Activated CD8-positive, alpha-beta T cell treated with anti-CD3 and anti-CD28 coated beads, Interleukin-2, amount 10 ng/mL, durations not matched to agents 7 days and 5 days (primary cell): ENCODE measurements at regions not wholly inside any gene's neighbourhood (a gene's known extent, or its start where the extent isn't known, plus 50 kb on each side); places are given as distances from the start of the nearest gene placed in this dataset.

ENCODE experiments used
- ATAC-seq: fragments of 150-1000 bp; cut with Tn5 transposase; one replicate; pipeline ENCODE4 v1.10.0; 2021; ENCODE audit warnings: moderate library complexity
- CTCF ChIA-PET: fragments of 350-600 bp; sonication (Branson Sonifier 250); formaldehyde crosslinking; loops from one replicate; lab custom pipeline; 2021; ENCODE audit warnings: antibody characterized with exemption; lab: Charles Lee
- POLR2A ChIA-PET: fragments of 350-600 bp; sonication (Branson Sonifier 250); formaldehyde crosslinking; loops from one replicate; lab custom pipeline; 2021; ENCODE audit warnings: antibody characterized with exemption; lab: Charles Lee
- DNase-seq: peaks from one replicate; pipeline ENCODE4 v3.0.0-alpha.2; 2020
- H3K27ac Mint-ChIP-seq: one replicate; pipeline ENCODE4 v1.8.0; 2021; ENCODE audit warnings: mild to moderate bottlenecking, mixed read lengths
- H3K27me3 Mint-ChIP-seq: one replicate; pipeline ENCODE4 v1.8.0; 2021; ENCODE audit warnings: low read depth, mixed read lengths
- H3K36me3 Mint-ChIP-seq: one replicate; pipeline ENCODE4 v1.8.0; 2021; ENCODE audit warnings: low read depth, mixed read lengths
- H3K4me1 Mint-ChIP-seq: one replicate; pipeline ENCODE4 v1.8.0; 2021; ENCODE audit warnings: low read depth, mixed read lengths
- H3K4me3 Mint-ChIP-seq: one replicate; pipeline ENCODE4 v1.8.0; 2021; ENCODE audit warnings: mild to moderate bottlenecking, mixed read lengths
- H3K9me3 Mint-ChIP-seq: one replicate; pipeline ENCODE4 v1.8.0; 2022; ENCODE audit warnings: mixed read lengths; ENCODE audit not compliant: insufficient read depth

GRCh38 chr1:221840511-221841243, 98.8 kb upstream of the DUSP10 start:
- no peaks in the 10 kb centered on the region for H3K9me3 Mint-ChIP-seq
- ChIA-PET CTCF (interaction anchor here (0.6 to 1.9 kb wide), 3 partner anchors 11 to 254 kb away, joined by 3 to 5 read pairs (median 3); no protein-coding TSS in a partner anchor), POLR2A (interaction anchor here (1.2 to 2.1 kb wide), 2 partner anchors 24 to 99 kb away, joined by 4 to 6 read pairs; partner anchors contain the start of gene DUSP10)
- H3K4me3 Mint-ChIP-seq, result no peak overlapping the region
- H3K4me1 Mint-ChIP-seq, result peaks cover 62% of the 10 kb centered on the region
- no peaks in the 10 kb centered on the region for H3K36me3 Mint-ChIP-seq
- peaks cover 2% of the 10 kb centered on the region for H3K27me3 Mint-ChIP-seq
- ATAC-seq (no peak), DNase-seq (no peak)
- H3K27ac Mint-ChIP-seq, result peak overlapping the region; percentile 18

- DNase-seq (peak; percentile 63), ATAC-seq (peak; percentile 80)
Observed at GRCh38 chr1:221839782-221840395, 98.0 kb upstream of the DUSP10 start.

GRCh38 chr1:221839321-221839720, 97.4 kb upstream of the DUSP10 start:
- ChIA-PET CTCF (interaction anchor here (0.6 to 1.9 kb wide), 4 partner anchors 10 to 62 kb away, joined by 3 to 8 read pairs (median 4); no protein-coding TSS in a partner anchor), POLR2A (interaction anchor here (1.2 to 2.1 kb wide), 2 partner anchors 96 to 98 kb away, joined by 5 to 6 read pairs; partner anchors contain the start of gene DUSP10)
- Mint-ChIP-seq H3K4me3 (no peak overlapping the region), H3K27ac (peak overlapping the region; percentile 62), H3K27me3 (peaks cover 2% of the 10 kb centered on the region), H3K36me3 (no peaks in the 10 kb centered on the region), H3K9me3 (no peaks in the 10 kb centered on the region), H3K4me1 (peaks cover 76% of the 10 kb centered on the region)
- DNase-seq, result no peak
- peak; percentile 3 for ATAC-seq

More at GRCh38 chr1:221839782-221840395, 98.0 kb upstream of the DUSP10 start:
- Mint-ChIP-seq H3K27me3 (peaks cover 2% of the 10 kb centered on the region), H3K4me3 (no peak overlapping the region), H3K9me3 (no peaks in the 10 kb centered on the region), H3K27ac (peak overlapping the region; percentile 62), H3K4me1 (peaks cover 70% of the 10 kb centered on the region), H3K36me3 (no peaks in the 10 kb centered on the region)
- ChIA-PET POLR2A (interaction anchor here (1.2 to 2.1 kb wide), 2 partner anchors 97 to 98 kb away, joined by 5 to 6 read pairs; partner anchors contain the start of gene DUSP10), CTCF (interaction anchor here (0.6 to 1.9 kb wide), 5 partner anchors 10 to 63 kb away, joined by 3 to 5 read pairs (median 3); no protein-coding TSS in a partner anchor)

GRCh38 chr1:221837896-221838295, 96.0 kb upstream of the DUSP10 start:
- CTCF ChIA-PET, result interaction anchor here (0.5 to 2.5 kb wide), 4 partner anchors 9 to 142 kb away, joined by 3 to 8 read pairs (median 6); no protein-coding TSS in a partner anchor
- DNase-seq (peak; percentile 66), ATAC-seq (peak; percentile 72)
- POLR2A ChIA-PET, result interaction anchor here (0.8 to 1.4 kb wide), 4 partner anchors 9 to 96 kb away, joined by 3 to 5 read pairs (median 4); partner anchors contain the start of gene DUSP10
- no peaks in the 10 kb centered on the region for H3K9me3 Mint-ChIP-seq
- H3K4me3 Mint-ChIP-seq, result peak overlapping the region; percentile 31
- H3K27ac Mint-ChIP-seq, result peak overlapping the region; percentile 74
- peaks cover 86% of the 10 kb centered on the region for H3K4me1 Mint-ChIP-seq
- H3K27me3 Mint-ChIP-seq, result peaks cover 2% of the 10 kb centered on the region
- H3K36me3 Mint-ChIP-seq, result no peaks in the 10 kb centered on the region

- H3K4me3 Mint-ChIP-seq, result no peak overlapping the region
- peaks cover 2% of the 10 kb centered on the region for H3K27me3 Mint-ChIP-seq
- peaks cover 86% of the 10 kb centered on the region for H3K4me1 Mint-ChIP-seq
Observed at GRCh38 chr1:221834698-221835513, 93.0 kb upstream of the DUSP10 start.

GRCh38 chr1:221832617-221833016, 90.7 kb upstream of the DUSP10 start:
- no peak overlapping the region for H3K4me3 Mint-ChIP-seq
- no peak for DNase-seq
- H3K27me3 Mint-ChIP-seq, result peaks cover 2% of the 10 kb centered on the region
- CTCF ChIA-PET, result interaction anchor here (1.6 kb wide), 1 partner anchor 74 kb away, joined by 3 read pairs; no protein-coding TSS in a partner anchor
- POLR2A ChIA-PET, result interaction anchor here (0.6 kb wide), 1 partner anchor 137 kb away, joined by 3 read pairs; no protein-coding TSS in a partner anchor
- peaks cover 14% of the 10 kb centered on the region for H3K9me3 Mint-ChIP-seq
- no peak for ATAC-seq
- peaks cover 13% of the 10 kb centered on the region for H3K36me3 Mint-ChIP-seq
- H3K4me1 Mint-ChIP-seq, result peaks cover 88% of the 10 kb centered on the region
- H3K27ac Mint-ChIP-seq, result no peak overlapping the region

More at GRCh38 chr1:221834698-221835513, 93.0 kb upstream of the DUSP10 start:
- POLR2A ChIA-PET, result interaction anchor here (1.8 kb wide), 1 partner anchor 93 kb away, joined by 7 read pairs; the partner anchor contains the start of gene DUSP10
- Mint-ChIP-seq H3K27ac (no peak overlapping the region), H3K36me3 (peaks cover 5% of the 10 kb centered on the region), H3K9me3 (no peaks in the 10 kb centered on the region)
- ATAC-seq (no peak), DNase-seq (no peak)
- CTCF ChIA-PET, result interaction anchor here (0.9 to 1.4 kb wide), 3 partner anchors 26 to 93 kb away, joined by 3 to 6 read pairs (median 3); partner anchors contain the start of gene DUSP10

- peaks cover 2% of the 10 kb centered on the region for H3K27me3 Mint-ChIP-seq
Observed at GRCh38 chr1:221832151-221832550, 90.3 kb upstream of the DUSP10 start.

GRCh38 chr1:221829327-221830015, 87.6 kb upstream of the DUSP10 start:
- CTCF ChIA-PET, result interaction anchor here (0.6 to 3.1 kb wide), 12 partner anchors 8 to 121 kb away, joined by 3 to 25 read pairs (median 6); partner anchors contain the start of gene DUSP10
- ATAC-seq (peak; percentile 84), DNase-seq (peak; percentile 71)
- Mint-ChIP-seq H3K4me1 (peaks cover 87% of the 10 kb centered on the region), H3K4me3 (peak overlapping the region; percentile 58), H3K9me3 (peaks cover 19% of the 10 kb centered on the region), H3K27me3 (no peaks in the 10 kb centered on the region), H3K27ac (peak overlapping the region; percentile 92), H3K36me3 (peaks cover 31% of the 10 kb centered on the region)
- POLR2A ChIA-PET, result interaction anchor here (0.6 to 4.8 kb wide), 8 partner anchors 29 to 689 kb away, joined by 3 to 66 read pairs (median 3); partner anchors contain the start of gene DUSP10

More at GRCh38 chr1:221832151-221832550, 90.3 kb upstream of the DUSP10 start:
- Mint-ChIP-seq H3K4me3 (no peak overlapping the region), H3K36me3 (peaks cover 15% of the 10 kb centered on the region), H3K9me3 (peaks cover 18% of the 10 kb centered on the region), H3K4me1 (peaks cover 88% of the 10 kb centered on the region), H3K27ac (no peak overlapping the region)
- ChIA-PET POLR2A (no interaction called here), CTCF (no interaction called here)
- no peak for DNase-seq
- no peak for ATAC-seq

GRCh38 chr1:221827307-221827642, 85.4 kb upstream of the DUSP10 start:
- ChIA-PET CTCF (interaction anchor here (0.9 to 2.9 kb wide), 4 partner anchors 19 to 627 kb away, joined by 3 to 11 read pairs (median 4); no protein-coding TSS in a partner anchor), POLR2A (interaction anchor here (0.5 to 4.8 kb wide), 8 partner anchors 21 to 129 kb away, joined by 3 to 66 read pairs (median 4); partner anchors contain the start of gene DUSP10)
- Mint-ChIP-seq H3K27me3 (no peaks in the 10 kb centered on the region), H3K4me3 (no peak overlapping the region), H3K36me3 (peaks cover 31% of the 10 kb centered on the region), H3K9me3 (peaks cover 19% of the 10 kb centered on the region), H3K27ac (peak overlapping the region; percentile 92), H3K4me1 (peaks cover 90% of the 10 kb centered on the region)
- DNase-seq, result no peak
- no peak for ATAC-seq

- ChIA-PET CTCF (interaction anchor here (1.0 to 1.4 kb wide), 2 partner anchors 13 to 63 kb away, joined by 3 to 4 read pairs; no protein-coding TSS in a partner anchor), POLR2A (interaction anchor here (1.2 kb wide), 1 partner anchor 83 kb away, joined by 3 read pairs; the partner anchor contains the start of gene DUSP10)
- peaks cover 26% of the 10 kb centered on the region for H3K36me3 Mint-ChIP-seq
- H3K4me1 Mint-ChIP-seq, result peaks cover 73% of the 10 kb centered on the region
- no peak for DNase-seq
- no peak overlapping the region for H3K4me3 Mint-ChIP-seq
- H3K9me3 Mint-ChIP-seq, result peaks cover 19% of the 10 kb centered on the region
- no peaks in the 10 kb centered on the region for H3K27me3 Mint-ChIP-seq
- no peak for ATAC-seq
- H3K27ac Mint-ChIP-seq, result peak overlapping the region; percentile 78
Observed at GRCh38 chr1:221824909-221825308, 83.0 kb upstream of the DUSP10 start.
